ENCODE measurements at regions not wholly inside any gene's neighbourhood (a gene's known extent, or its start where the extent isn't known, plus 50 kb on each side); places are given as distances from the start of the nearest gene placed in this dataset.
A peak's percentile ranks its signal among the peaks of the same experiment; 100 is the strongest.
"Not testable (repeated sequence)": the region's sequence is repeated elsewhere in the genome, so short reads cannot be mapped to it uniquely, and the experiment has no call there.

GRCh38 chr16:88270171-88270790 is 112.5 kb upstream of the ZNF469 start:
- not testable (repeated sequence) for H4K8ac ChIP-seq (ENCODE audit: low read depth, low read length); H3K79me1 ChIP-seq (ENCODE audit: low read depth, low read length); H2BK15ac ChIP-seq (ENCODE audit: low read length); H2AFZ ChIP-seq (ENCODE audit: low read length); H3K27me3 ChIP-seq (ENCODE audit: control insufficient read depth in 3 of 3, insufficient read depth in 3 of 3, low read depth in 1 of 3, low read length in 3 of 3); H3K9me3 ChIP-seq (replicated peaks in 1 of 2; ENCODE audit: control insufficient read depth in 2 of 2, insufficient read depth in 1 of 2, low read depth in 1 of 2, low read length in 2 of 2); H3K36me3 ChIP-seq (replicated peaks in 1 of 2; ENCODE audit: control insufficient read depth in 2 of 2, insufficient read depth in 2 of 2, low read length in 2 of 2); H2BK5ac ChIP-seq (ENCODE audit: low read length); H2BK120ac ChIP-seq (ENCODE audit: low read depth, low read length); H3K4me3 ChIP-seq (ENCODE audit: low read length in 2 of 2); H3K4me1 ChIP-seq (ENCODE audit: control insufficient read depth in 2 of 2, insufficient read depth in 1 of 2, low read depth in 1 of 2, low read length in 2 of 2); H2AK5ac ChIP-seq (ENCODE audit: low read depth, low read length); H3K27ac ChIP-seq (replicated peaks; ENCODE audit: low read length); H3K9ac ChIP-seq (ENCODE audit: low read depth, low read length, poor library complexity); DNase-seq (ENCODE audit: low spot score); H2BK12ac ChIP-seq (ENCODE audit: low read length); H3K4me2 ChIP-seq (ENCODE audit: insufficient read depth, low read length, poor library complexity, severe bottlenecking); H3K4ac ChIP-seq (ENCODE audit: low read length)
- H3K18ac ChIP-seq (ENCODE audit: low read length) = peak overlapping the region; percentile 48
- peak overlapping the region; percentile 72 for H4K91ac ChIP-seq (ENCODE audit: low read depth, low read length, poor library complexity)
- peak overlapping the region; percentile 82 for H3K14ac ChIP-seq (ENCODE audit: low read length)
- no CpG with 5 or more reads among the region's 10 CpGs for WGBS, 2 donors (ENCODE audit: extremely low coverage in 2 of 2, insufficient read length in 2 of 2, insufficient replicate concordance in 1 of 2)
- peak overlapping the region; percentile 73 for H3K23ac ChIP-seq (ENCODE audit: low read depth, low read length, poor library complexity)

DNA sequence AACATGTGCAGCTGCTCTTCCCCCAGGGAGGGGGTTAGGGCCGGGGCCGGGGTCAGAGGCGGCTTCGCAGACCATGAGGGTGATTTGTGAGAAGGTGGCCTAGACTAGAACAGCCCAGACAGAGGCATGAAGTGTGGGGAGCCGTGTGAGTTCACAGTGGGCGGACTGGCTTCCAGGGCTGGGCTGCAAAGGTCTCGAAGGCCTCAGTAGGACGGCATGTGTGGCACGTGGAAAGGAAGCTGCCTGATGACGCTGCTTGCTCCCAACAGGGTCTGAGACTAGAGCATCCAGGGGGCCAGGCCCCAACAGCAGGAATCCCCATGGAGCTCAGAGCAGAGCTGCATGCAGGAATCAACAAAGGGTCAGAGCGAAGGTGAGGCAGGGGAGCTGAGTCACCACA is 111.5 kb upstream of the ZNF469 start:
- not testable (repeated sequence) for DNase-seq (ENCODE audit: low spot score); H3K4me1 ChIP-seq (ENCODE audit: control insufficient read depth in 2 of 2, insufficient read depth in 1 of 2, low read depth in 1 of 2, low read length in 2 of 2); H3K14ac ChIP-seq (ENCODE audit: low read length); H3K4me3 ChIP-seq (ENCODE audit: low read length in 2 of 2); H3K9ac ChIP-seq (ENCODE audit: low read depth, low read length, poor library complexity); H3K4ac ChIP-seq (ENCODE audit: low read length); H2AK5ac ChIP-seq (ENCODE audit: low read depth, low read length); H3K9me3 ChIP-seq (replicated peaks in 1 of 2; ENCODE audit: control insufficient read depth in 2 of 2, insufficient read depth in 1 of 2, low read depth in 1 of 2, low read length in 2 of 2); H4K91ac ChIP-seq (ENCODE audit: low read depth, low read length, poor library complexity); H3K4me2 ChIP-seq (ENCODE audit: insufficient read depth, low read length, poor library complexity, severe bottlenecking); H3K23ac ChIP-seq (ENCODE audit: low read depth, low read length, poor library complexity); H3K27ac ChIP-seq (replicated peaks; ENCODE audit: low read length); H3K36me3 ChIP-seq (replicated peaks in 1 of 2; ENCODE audit: control insufficient read depth in 2 of 2, insufficient read depth in 2 of 2, low read length in 2 of 2); H2BK12ac ChIP-seq (ENCODE audit: low read length); H2BK120ac ChIP-seq (ENCODE audit: low read depth, low read length); H2AFZ ChIP-seq (ENCODE audit: low read length); H2BK15ac ChIP-seq (ENCODE audit: low read length); H4K8ac ChIP-seq (ENCODE audit: low read depth, low read length); H3K18ac ChIP-seq (ENCODE audit: low read length); H2BK5ac ChIP-seq (ENCODE audit: low read length); H3K79me1 ChIP-seq (ENCODE audit: low read depth, low read length); H3K27me3 ChIP-seq (ENCODE audit: control insufficient read depth in 3 of 3, insufficient read depth in 3 of 3, low read depth in 1 of 3, low read length in 3 of 3)
- WGBS, 2 donors (ENCODE audit: extremely low coverage in 2 of 2, insufficient read length in 2 of 2, insufficient replicate concordance in 1 of 2) = no CpG with 5 or more reads among the region's 11 CpGs

GRCh38 chr16:88271776-88272175 is 111.0 kb upstream of the ZNF469 start:
- H2BK12ac ChIP-seq (ENCODE audit: low read length); H3K4me2 ChIP-seq (ENCODE audit: insufficient read depth, low read length, poor library complexity, severe bottlenecking); H3K4ac ChIP-seq (ENCODE audit: low read length); H3K79me1 ChIP-seq (ENCODE audit: low read depth, low read length); H2AFZ ChIP-seq (ENCODE audit: low read length); H4K8ac ChIP-seq (ENCODE audit: low read depth, low read length); DNase-seq (ENCODE audit: low spot score); H3K4me1 ChIP-seq (ENCODE audit: control insufficient read depth in 2 of 2, insufficient read depth in 1 of 2, low read depth in 1 of 2, low read length in 2 of 2); H4K91ac ChIP-seq (ENCODE audit: low read depth, low read length, poor library complexity); H3K4me3 ChIP-seq (ENCODE audit: low read length in 2 of 2); H3K18ac ChIP-seq (ENCODE audit: low read length); H2BK120ac ChIP-seq (ENCODE audit: low read depth, low read length); H3K23ac ChIP-seq (ENCODE audit: low read depth, low read length, poor library complexity); H3K9ac ChIP-seq (ENCODE audit: low read depth, low read length, poor library complexity); H2BK5ac ChIP-seq (ENCODE audit: low read length); H2BK15ac ChIP-seq (ENCODE audit: low read length); H3K9me3 ChIP-seq (replicated peaks in 1 of 2; ENCODE audit: control insufficient read depth in 2 of 2, insufficient read depth in 1 of 2, low read depth in 1 of 2, low read length in 2 of 2); H3K27ac ChIP-seq (replicated peaks; ENCODE audit: low read length); H2AK5ac ChIP-seq (ENCODE audit: low read depth, low read length); H3K14ac ChIP-seq (ENCODE audit: low read length); H3K36me3 ChIP-seq (replicated peaks in 1 of 2; ENCODE audit: control insufficient read depth in 2 of 2, insufficient read depth in 2 of 2, low read length in 2 of 2); H3K27me3 ChIP-seq (ENCODE audit: control insufficient read depth in 3 of 3, insufficient read depth in 3 of 3, low read depth in 1 of 3, low read length in 3 of 3): not testable (repeated sequence)
- 100% methylated on average over 1 of the region's 3 CpGs; no CpG with 5 or more reads in 1 of the 2 donors for WGBS, 2 donors (ENCODE audit: extremely low coverage in 2 of 2, insufficient read length in 2 of 2, insufficient replicate concordance in 1 of 2)

DNA sequence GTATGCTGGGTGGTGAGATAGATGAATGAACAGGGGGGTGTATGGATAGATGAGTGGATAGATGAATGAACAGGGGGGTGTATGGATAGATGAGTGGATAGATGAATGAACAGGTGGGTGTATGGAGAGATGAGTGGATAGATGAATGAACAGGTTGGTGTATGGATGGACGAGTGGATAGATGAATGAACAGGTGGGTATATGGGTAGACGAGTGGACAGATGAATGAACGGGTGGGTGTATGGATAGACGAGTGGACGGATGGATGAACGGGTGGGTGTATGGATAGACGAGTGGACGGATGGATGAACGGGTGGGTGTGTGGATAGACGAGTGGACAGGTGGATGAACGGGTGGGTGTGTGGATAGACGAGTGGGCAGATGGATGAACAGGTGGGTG is 110.3 kb upstream of the ZNF469 start:
- not testable (repeated sequence) for H3K4me2 ChIP-seq (ENCODE audit: insufficient read depth, low read length, poor library complexity, severe bottlenecking); H3K14ac ChIP-seq (ENCODE audit: low read length); H2BK120ac ChIP-seq (ENCODE audit: low read depth, low read length); H3K4me3 ChIP-seq (ENCODE audit: low read length in 2 of 2); H3K27me3 ChIP-seq (ENCODE audit: control insufficient read depth in 3 of 3, insufficient read depth in 3 of 3, low read depth in 1 of 3, low read length in 3 of 3); H3K18ac ChIP-seq (ENCODE audit: low read length); H3K79me1 ChIP-seq (ENCODE audit: low read depth, low read length); H4K8ac ChIP-seq (ENCODE audit: low read depth, low read length); DNase-seq (ENCODE audit: low spot score); H3K9me3 ChIP-seq (replicated peaks in 1 of 2; ENCODE audit: control insufficient read depth in 2 of 2, insufficient read depth in 1 of 2, low read depth in 1 of 2, low read length in 2 of 2); H3K4me1 ChIP-seq (ENCODE audit: control insufficient read depth in 2 of 2, insufficient read depth in 1 of 2, low read depth in 1 of 2, low read length in 2 of 2); H3K23ac ChIP-seq (ENCODE audit: low read depth, low read length, poor library complexity); H2BK5ac ChIP-seq (ENCODE audit: low read length); H2AFZ ChIP-seq (ENCODE audit: low read length); H3K36me3 ChIP-seq (replicated peaks in 1 of 2; ENCODE audit: control insufficient read depth in 2 of 2, insufficient read depth in 2 of 2, low read length in 2 of 2); H3K27ac ChIP-seq (replicated peaks; ENCODE audit: low read length); H3K4ac ChIP-seq (ENCODE audit: low read length); H2BK12ac ChIP-seq (ENCODE audit: low read length); H4K91ac ChIP-seq (ENCODE audit: low read depth, low read length, poor library complexity); H3K9ac ChIP-seq (ENCODE audit: low read depth, low read length, poor library complexity); H2BK15ac ChIP-seq (ENCODE audit: low read length); H2AK5ac ChIP-seq (ENCODE audit: low read depth, low read length)
- no CpG with 5 or more reads among the region's 12 CpGs for WGBS, 2 donors (ENCODE audit: extremely low coverage in 2 of 2, insufficient read length in 2 of 2, insufficient replicate concordance in 1 of 2)

Data from neuronal stem cell (in vitro differentiated cells).